A673 (cell line): ENCODE measurements at regions not wholly inside any gene's neighbourhood (a gene's known extent, or its start where the extent isn't known, plus 50 kb on each side); places are given as distances from the start of the nearest gene placed in this dataset.

Experiments used
- CTCF ChIP-seq: fragments of 300-800, 200-600 bp; sonication (generic); conservative IDR thresholded peaks from 2 replicates; pipeline ENCODE4 v1.5.1; 2017; ENCODE audit warnings: low read depth, mild to moderate bottlenecking, antibody characterized with exemption, low read length, moderate library complexity, mixed read lengths
- EZH2 ChIP-seq: fragments of 200-600 bp; sonication (generic); IDR thresholded peaks from 2 replicates; pipeline ENCODE4 v1.6.1; 2017; ENCODE audit warnings: borderline replicate concordance, low read depth, mild to moderate bottlenecking, mixed read lengths, antibody characterized with exemption, low read length; ENCODE audit not compliant: poor library complexity, severe bottlenecking

- no peak for TF ChIP-seq CTCF
- TF ChIP-seq EZH2: no peak
Observed at GRCh38 chr4:74649193-74649592, 145.1 kb downstream of the BTC start.
